K562 (cell line): ENCODE measurements at regions not wholly inside any gene's neighbourhood (a gene's known extent, or its start where the extent isn't known, plus 50 kb on each side); places are given as distances from the start of the nearest gene placed in this dataset.

Experiments used
- ATAC-seq: fragments of 200-7000 bp; cut with Tn5 transposase; 3 replicates; pipeline ENCODE4 v1.9.1; 2020; ENCODE audit warnings: moderate library complexity
- BruUV-seq: library from RNA; stranded (reverse); fragments of 400-500 nt; replicated peaks from 2 replicates; lab custom pipeline; 2021; lab: Mats Ljungman, UMichigan
- CTCF ChIA-PET: fragments of 300-600 bp; formaldehyde crosslinking; extraction: SDS; loops from one replicate; lab custom pipeline; 2021; ENCODE audit warnings: low intra/inter-chr PET ratio; lab: Yijun Ruan, JAX
- POLR2A ChIA-PET: fragments of 300-600, 350-650 bp; sonication (Branson Sonifier 250); formaldehyde crosslinking; extraction: SDS; loops from one replicate; lab custom pipeline; 2021; ENCODE audit warnings: antibody characterized with exemption, inconsistent platforms; lab: Yijun Ruan, JAX
- DNase-seq, 4 experiments: peaks; one replicate each; pipeline versions ENCODE4 v3.0.0 to v3.0.0-alpha.2; 2011 to 2018; ENCODE audit warnings: low spot score in 3 of 4, mixed read lengths in 3 of 4; ENCODE audit errors: extremely low read depth in 1 of 4
- FAIRE-seq: peaks from 2 replicates; lab custom pipeline; 2011; peaks lifted over from hg19 to GRCh38; lab: Jason Lieb, UNC
- H2AFZ ChIP-seq: 2 replicates; pipeline ENCODE4 v1.6.0; 2011; ENCODE audit warnings: low read depth, low read length, control low read depth, inconsistent platforms
- H3K27ac ChIP-seq: fragments of 200-600 bp; 3 replicates; pipeline ENCODE4 v1.8.0; 2011; ENCODE audit warnings: low read depth, mild to moderate bottlenecking, control low read depth, inconsistent platforms, low read length, moderate library complexity, mixed read lengths; ENCODE audit errors: extremely low read depth
- H3K27me3 ChIP-seq, 2 experiments: fragments of 300-600 bp in 1 of 2; 2 replicates in 1 of 2; 3 replicates in 1 of 2; pipeline versions ENCODE4 v1.6.0 to v1.8.0; 2011; ENCODE audit warnings: inconsistent platforms in 2 of 2, low read length in 2 of 2, mild to moderate bottlenecking in 1 of 2, mixed read lengths in 1 of 2, moderate library complexity in 1 of 2; ENCODE audit not compliant: control insufficient read depth in 2 of 2, insufficient read depth in 2 of 2
- H3K36me3 ChIP-seq: fragments of 300-600 bp; 3 replicates; pipeline ENCODE4 v1.8.0; 2011; ENCODE audit warnings: mild to moderate bottlenecking, low read length, inconsistent platforms; ENCODE audit not compliant: control insufficient read depth, insufficient read depth
- H3K4me1 ChIP-seq, 2 experiments: fragments of 200-600 bp in 1 of 2; replicated peaks in 1 of 2; 2 replicates in 1 of 2; 3 replicates in 1 of 2; pipeline versions ENCODE4 v1.5.1 to v1.8.0; 2011; ENCODE audit warnings: inconsistent platforms in 2 of 2, low read length in 2 of 2, mild to moderate bottlenecking in 1 of 2, mixed read lengths in 1 of 2, moderate library complexity in 1 of 2; ENCODE audit not compliant: control insufficient read depth in 2 of 2, insufficient read depth in 2 of 2
- H3K4me2 ChIP-seq: 2 replicates; pipeline ENCODE4 v1.6.1; 2011; ENCODE audit warnings: low read length, control low read depth, inconsistent platforms, mixed read lengths; ENCODE audit not compliant: insufficient read depth
- H3K4me3 ChIP-seq: fragments of 200-600 bp; sonication (generic), shearing (Covaris generic); 2 replicates; pipeline ENCODE4 v1.5.1; 2016; ENCODE audit warnings: control low read depth, inconsistent platforms
- H3K79me2 ChIP-seq: fragments of 200-600 bp; 3 replicates; pipeline ENCODE4 v1.8.0; 2011; ENCODE audit warnings: low read length, inconsistent platforms; ENCODE audit not compliant: control insufficient read depth, insufficient read depth
- H3K9ac ChIP-seq, 2 experiments: 2 replicates each; pipeline versions ENCODE4 v1.6.0 to v1.6.1; 2011; ENCODE audit warnings: low read depth in 2 of 2, low read length in 2 of 2, control low read depth in 1 of 2, inconsistent platforms in 1 of 2, mild to moderate bottlenecking in 1 of 2, mixed read lengths in 1 of 2; ENCODE audit not compliant: insufficient read depth in 1 of 2
- H3K9me1 ChIP-seq: one replicate; pipeline ENCODE4 v1.6.0; 2011; ENCODE audit warnings: inconsistent platforms, mild to moderate bottlenecking, low read length, moderate library complexity; ENCODE audit not compliant: control insufficient read depth, insufficient read depth
- H3K9me3 ChIP-seq: replicated peaks from 2 replicates; pipeline ENCODE4 v1.5.1; 2011; ENCODE audit warnings: low read depth, low read length, inconsistent platforms; ENCODE audit not compliant: control insufficient read depth, insufficient read depth
- H4K20me1 ChIP-seq: replicated peaks from 2 replicates; pipeline ENCODE4 v1.6.1; 2011; ENCODE audit warnings: low read length, inconsistent platforms, mixed read lengths; ENCODE audit not compliant: control insufficient read depth, insufficient read depth
- ATF7 ChIP-seq: fragments of 450-650 bp; IDR thresholded peaks from 2 replicates; pipeline ENCODE4 v1.7.1; 2014; ENCODE audit warnings: mild to moderate bottlenecking, moderate library complexity
- CAMTA2 ChIP-seq: fragments of 250-450 bp; sonication (Bioruptor Pico); conservative IDR thresholded peaks from 2 replicates; pipeline ENCODE4 v1.5.1; 2022
- ILK ChIP-seq: fragments of 450-650 bp; IDR thresholded peaks from 2 replicates; pipeline ENCODE4 v1.6.1; 2016; ENCODE audit warnings: missing genetic modification characterization, low read depth, mild to moderate bottlenecking, missing compliant biosample characterization, moderate library complexity, borderline replicate concordance
- KAT2B ChIP-seq: IDR thresholded peaks from one replicate; pipeline ENCODE4 v1.6.1; 2012; ENCODE audit warnings: low read depth, mild to moderate bottlenecking, control low read depth, inconsistent platforms, low read length, moderate library complexity
- KLF10 ChIP-seq: fragments of 250-450 bp; sonication (Bioruptor Pico); IDR thresholded peaks from 2 replicates; pipeline ENCODE4 v1.6.1; 2021; ENCODE audit warnings: matching md5 sums
- NCOA4 ChIP-seq: fragments of 450-650 bp; IDR thresholded peaks from 2 replicates; pipeline ENCODE4 v1.6.1; 2018; ENCODE audit warnings: mild to moderate bottlenecking; ENCODE audit not compliant: partially characterized antibody
- RBM34 ChIP-seq: fragments of 200-400 bp; formaldehyde crosslinking; IDR thresholded peaks from 2 replicates; pipeline ENCODE4 v1.6.1; 2018; ENCODE audit warnings: low read length, borderline replicate concordance; ENCODE audit not compliant: insufficient read depth
- SIRT6 ChIP-seq: IDR thresholded peaks from one replicate; pipeline ENCODE4 v1.6.1; 2012; ENCODE audit warnings: low read depth, mild to moderate bottlenecking, control low read depth, inconsistent platforms, low read length, moderate library complexity
- SP2 ChIP-seq: IDR thresholded peaks from 2 replicates; pipeline ENCODE4 v1.6.1; 2011; ENCODE audit warnings: mild to moderate bottlenecking, low read depth, low read length, moderate library complexity; ENCODE audit not compliant: poor library complexity, severe bottlenecking; ENCODE audit errors: extremely low read depth
- THRAP3 ChIP-seq: fragments of 450-650 bp; IDR thresholded peaks from 2 replicates; pipeline ENCODE4 v1.6.1; 2016; ENCODE audit warnings: mild to moderate bottlenecking, inconsistent platforms, borderline replicate concordance
- ZNF324 ChIP-seq: fragments of 250-450 bp; sonication (Bioruptor Pico); IDR thresholded peaks from 2 replicates; pipeline ENCODE4 v1.4.0; 2020; ENCODE audit warnings: mild to moderate bottlenecking
- ZZZ3 ChIP-seq: fragments of 450-650 bp; IDR thresholded peaks from 2 replicates; pipeline ENCODE4 v1.6.1; 2016; ENCODE audit warnings: antibody characterized with exemption, mild to moderate bottlenecking, moderate library complexity
- WGBS: fragments of 100-300 bp; shearing (Covaris generic); methylation state at CpG from one replicate; pipeline ENCODE4 v1.1.6; 2016; ENCODE audit warnings: low coverage, mixed read lengths; ENCODE audit not compliant: insufficient coverage; ENCODE audit errors: missing lambda C conversion rate; 5-methylcytosine and 5-hydroxymethylcytosine counted together
- in situ Hi-C: fragments of 300-500 bp; cut with MboI; formaldehyde crosslinking; loops from 4 replicates; pipeline ENCODE4 v1.15.0; 2018; ENCODE audit warnings: inconsistent platforms, mixed read lengths
- intact Hi-C: fragments of 100-400 bp; cut with micrococcal nuclease; formaldehyde crosslinking; loops from 2 replicates; pipeline ENCODE4 v1.14.2; 2022
- TF ChIP-seq, protein P1 (sequence below): fragments of 250-450 bp; sonication (Bioruptor Pico); IDR thresholded peaks from 2 replicates; pipeline ENCODE4 v1.5.0; 2021; ENCODE audit warnings: mild to moderate bottlenecking, borderline replicate concordance
- TF ChIP-seq, protein P2 (sequence below): fragments of 450-650 bp; IDR thresholded peaks from 2 replicates; pipeline ENCODE4 v1.6.1; 2017; ENCODE audit warnings: antibody characterized with exemption
- TF ChIP-seq, protein P3 (sequence below): fragments of 250-450 bp; sonication (Bioruptor Pico); IDR thresholded peaks from 2 replicates; pipeline ENCODE4 v1.4.0; 2020; ENCODE audit warnings: borderline replicate concordance
- TF ChIP-seq, protein P4 (sequence below): fragments of 250-450 bp; sonication (Bioruptor Pico); IDR thresholded peaks from 2 replicates; pipeline ENCODE4 v1.5.0; 2021

DNA sequence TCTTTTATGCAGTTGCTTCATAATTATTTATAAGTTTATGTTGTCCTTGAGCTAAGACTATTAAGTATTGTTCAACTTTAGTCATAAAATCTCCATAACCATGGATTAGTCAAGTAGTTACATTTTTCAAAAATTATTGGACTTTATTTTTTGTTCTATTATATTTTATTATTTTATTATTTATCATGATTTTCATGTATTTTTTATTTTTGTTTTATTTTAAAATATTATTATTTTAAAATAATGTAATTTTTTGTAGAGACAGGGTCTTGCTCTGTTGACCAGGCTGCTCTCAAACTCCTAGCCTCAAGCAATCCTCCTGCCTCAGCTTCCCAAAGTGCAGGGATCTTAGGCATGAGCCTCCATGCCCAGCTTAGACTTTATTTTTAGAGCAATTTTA is 102.3 kb downstream of the NOC3L start (continued):
- TF ChIP-seq, protein P1, sequence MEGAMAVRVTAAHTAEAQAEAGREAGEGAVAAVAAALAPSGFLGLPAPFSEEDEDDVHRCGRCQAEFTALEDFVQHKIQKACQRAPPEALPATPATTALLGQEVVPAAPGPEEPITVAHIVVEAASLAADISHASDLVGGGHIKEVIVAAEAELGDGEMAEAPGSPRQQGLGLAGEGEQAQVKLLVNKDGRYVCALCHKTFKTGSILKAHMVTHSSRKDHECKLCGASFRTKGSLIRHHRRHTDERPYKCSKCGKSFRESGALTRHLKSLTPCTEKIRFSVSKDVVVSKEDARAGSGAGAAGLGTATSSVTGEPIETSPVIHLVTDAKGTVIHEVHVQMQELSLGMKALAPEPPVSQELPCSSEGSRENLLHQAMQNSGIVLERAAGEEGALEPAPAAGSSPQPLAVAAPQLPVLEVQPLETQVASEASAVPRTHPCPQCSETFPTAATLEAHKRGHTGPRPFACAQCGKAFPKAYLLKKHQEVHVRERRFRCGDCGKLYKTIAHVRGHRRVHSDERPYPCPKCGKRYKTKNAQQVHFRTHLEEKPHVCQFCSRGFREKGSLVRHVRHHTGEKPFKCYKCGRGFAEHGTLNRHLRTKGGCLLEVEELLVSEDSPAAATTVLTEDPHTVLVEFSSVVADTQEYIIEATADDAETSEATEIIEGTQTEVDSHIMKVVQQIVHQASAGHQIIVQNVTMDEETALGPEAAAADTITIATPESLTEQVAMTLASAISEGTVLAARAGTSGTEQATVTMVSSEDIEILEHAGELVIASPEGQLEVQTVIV (CRISPR knock-in tag), result no peak
- TF ChIP-seq THRAP3, result no peak
- TF ChIP-seq ZZZ3, result no peak
- TF ChIP-seq ATF7, result no peak
- no peak for TF ChIP-seq ZNF324 (CRISPR knock-in tag)
- TF ChIP-seq KAT2B, result no peak
- no peak for TF ChIP-seq SP2
- TF ChIP-seq, all 486 proteins: peak for 0

DNA sequence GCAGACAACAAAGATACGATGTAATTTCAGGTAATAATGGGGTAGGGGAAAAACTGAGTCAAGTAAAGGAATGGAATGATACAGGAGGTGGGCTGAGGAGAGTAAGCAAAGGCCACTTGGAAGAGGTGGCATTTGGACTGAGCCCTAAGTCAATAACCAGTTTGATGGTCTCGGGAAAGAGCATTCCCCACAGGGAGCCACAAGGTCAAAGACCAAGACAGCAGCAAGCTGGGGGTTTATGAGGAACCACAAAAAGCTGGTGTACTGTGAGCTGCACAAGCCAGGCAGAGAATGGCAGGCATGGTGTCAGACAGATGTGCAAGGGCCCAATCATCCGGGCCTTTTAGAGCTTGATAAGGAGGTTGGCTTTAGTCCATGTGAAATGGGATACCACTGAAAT is 98.7 kb downstream of the NOC3L start:
- FAIRE-seq, result no peak
- 0% methylated on average over 3 of the region's 3 CpGs for WGBS
- TF ChIP-seq, protein P2, sequence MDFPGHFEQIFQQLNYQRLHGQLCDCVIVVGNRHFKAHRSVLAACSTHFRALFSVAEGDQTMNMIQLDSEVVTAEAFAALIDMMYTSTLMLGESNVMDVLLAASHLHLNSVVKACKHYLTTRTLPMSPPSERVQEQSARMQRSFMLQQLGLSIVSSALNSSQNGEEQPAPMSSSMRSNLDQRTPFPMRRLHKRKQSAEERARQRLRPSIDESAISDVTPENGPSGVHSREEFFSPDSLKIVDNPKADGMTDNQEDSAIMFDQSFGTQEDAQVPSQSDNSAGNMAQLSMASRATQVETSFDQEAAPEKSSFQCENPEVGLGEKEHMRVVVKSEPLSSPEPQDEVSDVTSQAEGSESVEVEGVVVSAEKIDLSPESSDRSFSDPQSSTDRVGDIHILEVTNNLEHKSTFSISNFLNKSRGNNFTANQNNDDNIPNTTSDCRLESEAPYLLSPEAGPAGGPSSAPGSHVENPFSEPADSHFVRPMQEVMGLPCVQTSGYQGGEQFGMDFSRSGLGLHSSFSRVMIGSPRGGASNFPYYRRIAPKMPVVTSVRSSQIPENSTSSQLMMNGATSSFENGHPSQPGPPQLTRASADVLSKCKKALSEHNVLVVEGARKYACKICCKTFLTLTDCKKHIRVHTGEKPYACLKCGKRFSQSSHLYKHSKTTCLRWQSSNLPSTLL, result no peak
- TF ChIP-seq, protein P3, sequence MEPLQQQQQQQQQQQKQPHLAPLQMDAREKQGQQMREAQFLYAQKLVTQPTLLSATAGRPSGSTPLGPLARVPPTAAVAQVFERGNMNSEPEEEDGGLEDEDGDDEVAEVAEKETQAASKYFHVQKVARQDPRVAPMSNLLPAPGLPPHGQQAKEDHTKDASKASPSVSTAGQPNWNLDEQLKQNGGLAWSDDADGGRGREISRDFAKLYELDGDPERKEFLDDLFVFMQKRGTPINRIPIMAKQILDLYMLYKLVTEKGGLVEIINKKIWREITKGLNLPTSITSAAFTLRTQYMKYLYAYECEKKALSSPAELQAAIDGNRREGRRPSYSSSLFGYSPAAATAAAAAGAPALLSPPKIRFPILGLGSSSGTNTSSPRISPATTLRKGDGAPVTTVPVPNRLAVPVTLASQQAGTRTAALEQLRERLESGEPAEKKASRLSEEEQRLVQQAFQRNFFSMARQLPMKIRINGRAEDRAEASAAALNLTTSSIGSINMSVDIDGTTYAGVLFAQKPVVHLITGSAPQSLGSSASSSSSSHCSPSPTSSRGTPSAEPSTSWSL (CRISPR knock-in tag), result no peak
- TF ChIP-seq RBM34, result no peak
- TF ChIP-seq KLF10 (CRISPR knock-in tag), result no peak
- TF ChIP-seq SIRT6, result no peak
- TF ChIP-seq, protein P4, sequence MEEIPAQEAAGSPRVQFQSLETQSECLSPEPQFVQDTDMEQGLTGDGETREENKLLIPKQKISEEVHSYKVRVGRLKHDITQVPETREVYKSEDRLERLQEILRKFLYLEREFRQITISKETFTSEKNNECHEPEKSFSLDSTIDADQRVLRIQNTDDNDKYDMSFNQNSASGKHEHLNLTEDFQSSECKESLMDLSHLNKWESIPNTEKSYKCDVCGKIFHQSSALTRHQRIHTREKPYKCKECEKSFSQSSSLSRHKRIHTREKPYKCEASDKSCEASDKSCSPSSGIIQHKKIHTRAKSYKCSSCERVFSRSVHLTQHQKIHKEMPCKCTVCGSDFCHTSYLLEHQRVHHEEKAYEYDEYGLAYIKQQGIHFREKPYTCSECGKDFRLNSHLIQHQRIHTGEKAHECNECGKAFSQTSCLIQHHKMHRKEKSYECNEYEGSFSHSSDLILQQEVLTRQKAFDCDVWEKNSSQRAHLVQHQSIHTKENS (CRISPR knock-in tag), result no peak
- no peak for TF ChIP-seq NCOA4
- TF ChIP-seq CAMTA2 (CRISPR knock-in tag), result no peak
- TF ChIP-seq ILK, result no peak

More for the DNA sequence above, 98.7 kb downstream of the NOC3L start:
- CTCF ChIA-PET, result no interaction called here
- ATAC-seq (no peak), DNase-seq (no peak)
- Histone ChIP-seq H3K27me3 (no peaks in the 10 kb centered on the region), H3K9me1 (no peaks in the 10 kb centered on the region), H3K36me3 (no peaks in the 10 kb centered on the region), H3K9me3 (no peaks in the 10 kb centered on the region), H3K4me3 (no peak overlapping the region), H3K79me2 (no peaks in the 10 kb centered on the region), H3K4me2 (no peak overlapping the region), H3K9ac (no peak overlapping the region), H3K4me1 (no peaks in the 10 kb centered on the region), H3K27ac (no peak overlapping the region), H2AFZ (no peak overlapping the region), H4K20me1 (no peaks in the 10 kb centered on the region)
- no TSS peak for BruUV-seq
- in situ Hi-C loops (no loop called here), intact Hi-C loops (no loop called here)
- POLR2A ChIA-PET, result no interaction called here
